SK-N-SH (cell line): ENCODE measurements at regions not wholly inside any gene's neighbourhood (a gene's known extent, or its start where the extent isn't known, plus 50 kb on each side); places are given as distances from the start of the nearest gene placed in this dataset.

Experiments
- CTCF ChIA-PET: fragments of 300-600, 350-600 bp; formaldehyde crosslinking; extraction: SDS; loops from one replicate; lab custom pipeline; 2021; lab: Yijun Ruan, JAX
- POLR2A ChIA-PET: fragments of 350-600 bp; sonication (Branson Sonifier 250); formaldehyde crosslinking; extraction: SDS; loops from one replicate; lab custom pipeline; 2020; ENCODE audit warnings: antibody characterized with exemption, inconsistent platforms; lab: Yijun Ruan, JAX
- DNase-seq: peaks from one replicate; pipeline ENCODE4 v3.0.0; 2012
- H2AFZ ChIP-seq: fragments of 200-600 bp; sonication (generic); 2 replicates; pipeline ENCODE4 v1.8.1; 2016; ENCODE audit warnings: antibody characterized with exemption, mild to moderate bottlenecking, low read depth
- H3F3A ChIP-seq: fragments of 200-600 bp; sonication (generic); replicated peaks from 2 replicates; pipeline ENCODE3; 2016; ENCODE audit warnings: antibody characterized with exemption, mild to moderate bottlenecking; ENCODE audit not compliant: insufficient read depth
- H3K27ac ChIP-seq, 2 experiments: fragments of 200-500 bp in 1 of 2; fragments of 200-600 bp in 1 of 2; sonication (Bioruptor generic) in 1 of 2; sonication (generic), shearing (Covaris generic) in 1 of 2; 2 replicates each; pipeline versions ENCODE4 v1.5.1 to v1.6.1; 2014 to 2016; ENCODE audit warnings: low read depth in 2 of 2, inconsistent platforms in 1 of 2, low read length in 1 of 2, mild to moderate bottlenecking in 1 of 2, mixed read lengths in 1 of 2
- H3K27me3 ChIP-seq: fragments of 200-600 bp; sonication (generic), shearing (Covaris generic); 2 replicates; pipeline ENCODE4 v1.6.1; 2016; ENCODE audit warnings: mixed run types; ENCODE audit not compliant: insufficient read depth
- H3K36me3 ChIP-seq, 2 experiments: fragments of 200-500 bp in 1 of 2; fragments of 200-600 bp in 1 of 2; sonication (Bioruptor generic) in 1 of 2; sonication (generic) in 1 of 2; replicated peaks in 1 of 2; 2 replicates each; pipeline versions ENCODE3 to v1.5.1; 2014 to 2016; ENCODE audit warnings: low read length in 1 of 2, mild to moderate bottlenecking in 1 of 2; ENCODE audit not compliant: insufficient read depth in 2 of 2, control insufficient read depth in 1 of 2
- H3K4me1 ChIP-seq, 2 experiments: fragments of 200-500 bp in 1 of 2; fragments of 200-600 bp in 1 of 2; sonication (Bioruptor generic) in 1 of 2; sonication (generic), shearing (Covaris generic) in 1 of 2; 2 replicates each; pipeline versions ENCODE4 v1.5.1 to v1.6.1; 2014 to 2016; ENCODE audit warnings: low read depth in 1 of 2, low read length in 1 of 2, mixed run types in 1 of 2; ENCODE audit not compliant: insufficient read depth in 2 of 2, control insufficient read depth in 1 of 2
- H3K4me2 ChIP-seq: fragments of 200-600 bp; sonication (generic), shearing (Covaris generic); 2 replicates; pipeline ENCODE4 v1.6.1; 2017; ENCODE audit warnings: mixed run types
- H3K4me3 ChIP-seq, 2 experiments: fragments of 200-500 bp in 1 of 2; fragments of 200-600 bp in 1 of 2; sonication (Bioruptor generic) in 1 of 2; sonication (generic), shearing (Covaris generic) in 1 of 2; 2 replicates each; pipeline versions ENCODE4 v1.5.1 to v1.8.1; 2014 to 2016; ENCODE audit warnings: low read depth in 2 of 2, inconsistent platforms in 1 of 2, low read length in 1 of 2, mild to moderate bottlenecking in 1 of 2, mixed read lengths in 1 of 2, moderate library complexity in 1 of 2
- H3K79me2 ChIP-seq: fragments of 200-600 bp; sonication (generic); 2 replicates; pipeline ENCODE4 v1.8.1; 2017; ENCODE audit warnings: mild to moderate bottlenecking; ENCODE audit not compliant: insufficient read depth
- H3K9ac ChIP-seq: fragments of 200-600 bp; sonication (generic); 2 replicates; pipeline ENCODE4 v1.6.1; 2017; ENCODE audit warnings: mixed run types
- H3K9me2 ChIP-seq: fragments of 200-600 bp; sonication (generic); 2 replicates; pipeline ENCODE4 v1.6.1; 2017; ENCODE audit warnings: mixed run types
- H3K9me3 ChIP-seq: fragments of 200-600 bp; sonication (generic); 2 replicates; pipeline ENCODE4 v1.6.1; 2017; ENCODE audit warnings: mixed run types, mild to moderate bottlenecking, moderate library complexity
- H4K20me1 ChIP-seq: fragments of 200-600 bp; sonication (generic); 2 replicates; pipeline ENCODE4 v1.6.1; 2017; ENCODE audit warnings: mild to moderate bottlenecking, mixed run types; ENCODE audit not compliant: insufficient read depth
- FOXJ3 ChIP-seq: sonication (generic); formaldehyde crosslinking; IDR thresholded peaks from 2 replicates; pipeline ENCODE4 v1.5.1; 2020; ENCODE audit warnings: mild to moderate bottlenecking, missing genetic modification reagents
- FOXM1 ChIP-seq: IDR thresholded peaks from 2 replicates; pipeline ENCODE4 v1.4.0; 2012; ENCODE audit warnings: low read depth, mild to moderate bottlenecking
- JUND ChIP-seq: IDR thresholded peaks from 2 replicates; pipeline ENCODE4 v1.4.0; 2012
- MEF2A ChIP-seq: IDR thresholded peaks from 2 replicates; pipeline ENCODE4 v1.4.0; 2012; ENCODE audit warnings: low read depth, borderline replicate concordance
- MXI1 ChIP-seq: IDR thresholded peaks from 2 replicates; pipeline ENCODE4 v1.6.1; 2012; ENCODE audit warnings: mild to moderate bottlenecking, low read depth, low read length, improper control_type of control experiment
- NFIC ChIP-seq: IDR thresholded peaks from 2 replicates; pipeline ENCODE4 v1.4.0; 2012; ENCODE audit warnings: borderline replicate concordance
- POLR2AphosphoS5 ChIP-seq: IDR thresholded peaks from 2 replicates; pipeline ENCODE4 v1.6.1; 2012; ENCODE audit warnings: low read depth, low read length
- RCOR1 ChIP-seq: fragments of 150-350 bp; IDR thresholded peaks from 2 replicates; pipeline ENCODE4 v1.6.1; 2017; ENCODE audit warnings: antibody characterized with exemption, low read length
- RXRA ChIP-seq: IDR thresholded peaks from 2 replicates; pipeline ENCODE4 v1.4.0; 2012; ENCODE audit warnings: low read depth, mild to moderate bottlenecking, borderline replicate concordance
- TAF1 ChIP-seq: IDR thresholded peaks from 2 replicates; pipeline ENCODE4 v1.6.1; 2012; ENCODE audit warnings: low read depth, mild to moderate bottlenecking, low read length, moderate library complexity, borderline replicate concordance
- TCF12 ChIP-seq: IDR thresholded peaks from 2 replicates; pipeline ENCODE4 v1.4.0; 2012
- TEAD4 ChIP-seq: IDR thresholded peaks from 2 replicates; pipeline ENCODE4 v1.4.0; 2012; ENCODE audit warnings: mild to moderate bottlenecking, borderline replicate concordance; ENCODE audit not compliant: insufficient read depth
- YY1 ChIP-seq: IDR thresholded peaks from 2 replicates; pipeline ENCODE4 v1.4.0; 2012; ENCODE audit warnings: low read depth, mild to moderate bottlenecking
- WGBS: methylation state at CpG from one replicate; pipeline ENCODE4 v1.1.6; 2017; ENCODE audit warnings: low lambda C conversion rate; 5-methylcytosine and 5-hydroxymethylcytosine counted together
- TF ChIP-seq, protein P1 (sequence below): fragments of 150-350 bp; IDR thresholded peaks from 2 replicates; pipeline ENCODE4 v1.6.1; 2016; ENCODE audit warnings: mild to moderate bottlenecking, low read depth, low read length
- TF ChIP-seq, protein P2 (sequence below): IDR thresholded peaks from 2 replicates; pipeline ENCODE4 v1.4.0; 2012; ENCODE audit warnings: low read depth
- TF ChIP-seq, protein P3 (sequence below): fragments of 200-600 bp; sonication (generic); IDR thresholded peaks from 2 replicates; pipeline ENCODE4 v1.6.1; 2017; ENCODE audit warnings: antibody characterized with exemption, mild to moderate bottlenecking, moderate library complexity
- TF ChIP-seq, protein P4 (sequence below): IDR thresholded peaks from 2 replicates; pipeline ENCODE4 v1.6.1; 2012; ENCODE audit warnings: mild to moderate bottlenecking, low read depth, low read length, moderate library complexity
- TF ChIP-seq, protein P5 (sequence below): IDR thresholded peaks from 2 replicates; pipeline ENCODE4 v1.4.0; 2012; ENCODE audit warnings: low read depth, borderline replicate concordance

DNA sequence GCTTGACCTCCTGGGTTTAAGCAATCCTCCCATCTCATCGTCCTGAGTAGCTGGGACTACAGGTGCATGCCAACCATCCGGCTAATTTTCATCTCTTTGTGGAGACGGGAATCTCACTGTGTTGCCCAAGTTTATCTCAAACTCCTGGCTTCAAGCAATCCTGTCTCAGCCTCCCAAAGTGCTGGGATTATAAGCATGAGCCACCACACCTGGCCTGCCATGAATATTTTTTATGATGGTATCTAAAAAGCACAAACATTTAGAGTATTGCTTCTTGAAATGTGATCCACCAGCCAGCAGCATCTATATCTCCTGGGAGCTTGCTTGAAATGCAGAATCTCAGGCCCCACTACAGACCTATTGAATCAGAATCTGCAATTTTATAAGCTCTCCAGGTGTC lies 111.2 kb upstream of the CLDN10 start:
- H3K9ac ChIP-seq = no peak overlapping the region
- H4K20me1 ChIP-seq = no peaks in the 10 kb centered on the region
- H3K36me3 ChIP-seq = no peaks in the 10 kb centered on the region
- H3K9me2 ChIP-seq = no peaks in the 10 kb centered on the region
- no peaks in the 10 kb centered on the region; the same call in 1 of the 2 replicates for H3K27me3 ChIP-seq
- no peak for DNase-seq
- H2AFZ ChIP-seq = no peak overlapping the region
- CTCF ChIA-PET = interaction anchor here (0.9 to 8.9 kb wide), 3 partner anchors 37 to 252 kb away, joined by 3 to 44 read pairs (median 3); no protein-coding TSS in a partner anchor
- 63% methylated on average over 3 of the region's 3 CpGs for WGBS
- no peaks in the 10 kb centered on the region for H3K9me3 ChIP-seq
- TF ChIP-seq MEF2A (no peak), TEAD4 (no peak), RXRA (no peak), FOXJ3 (CRISPR knock-in tag) (no peak), NFIC (no peak), RCOR1 (no peak), FOXM1 (no peak)
- TF ChIP-seq, protein P1, sequence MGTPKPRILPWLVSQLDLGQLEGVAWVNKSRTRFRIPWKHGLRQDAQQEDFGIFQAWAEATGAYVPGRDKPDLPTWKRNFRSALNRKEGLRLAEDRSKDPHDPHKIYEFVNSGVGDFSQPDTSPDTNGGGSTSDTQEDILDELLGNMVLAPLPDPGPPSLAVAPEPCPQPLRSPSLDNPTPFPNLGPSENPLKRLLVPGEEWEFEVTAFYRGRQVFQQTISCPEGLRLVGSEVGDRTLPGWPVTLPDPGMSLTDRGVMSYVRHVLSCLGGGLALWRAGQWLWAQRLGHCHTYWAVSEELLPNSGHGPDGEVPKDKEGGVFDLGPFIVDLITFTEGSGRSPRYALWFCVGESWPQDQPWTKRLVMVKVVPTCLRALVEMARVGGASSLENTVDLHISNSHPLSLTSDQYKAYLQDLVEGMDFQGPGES = no peak
- TF ChIP-seq, protein P2, sequence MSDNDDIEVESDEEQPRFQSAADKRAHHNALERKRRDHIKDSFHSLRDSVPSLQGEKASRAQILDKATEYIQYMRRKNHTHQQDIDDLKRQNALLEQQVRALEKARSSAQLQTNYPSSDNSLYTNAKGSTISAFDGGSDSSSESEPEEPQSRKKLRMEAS = no peak
- no peaks in the 10 kb centered on the region; a peak in 1 of 4 replicates for H3K4me1 ChIP-seq
- POLR2A ChIA-PET = no interaction called here
- no peaks in the 10 kb centered on the region for H3K79me2 ChIP-seq
- no peak overlapping the region for H3K27ac ChIP-seq
- no peak overlapping the region for H3K4me2 ChIP-seq
- no peaks in the 10 kb centered on the region for H3F3A ChIP-seq
- H3K4me3 ChIP-seq = no peak overlapping the region

DNA sequence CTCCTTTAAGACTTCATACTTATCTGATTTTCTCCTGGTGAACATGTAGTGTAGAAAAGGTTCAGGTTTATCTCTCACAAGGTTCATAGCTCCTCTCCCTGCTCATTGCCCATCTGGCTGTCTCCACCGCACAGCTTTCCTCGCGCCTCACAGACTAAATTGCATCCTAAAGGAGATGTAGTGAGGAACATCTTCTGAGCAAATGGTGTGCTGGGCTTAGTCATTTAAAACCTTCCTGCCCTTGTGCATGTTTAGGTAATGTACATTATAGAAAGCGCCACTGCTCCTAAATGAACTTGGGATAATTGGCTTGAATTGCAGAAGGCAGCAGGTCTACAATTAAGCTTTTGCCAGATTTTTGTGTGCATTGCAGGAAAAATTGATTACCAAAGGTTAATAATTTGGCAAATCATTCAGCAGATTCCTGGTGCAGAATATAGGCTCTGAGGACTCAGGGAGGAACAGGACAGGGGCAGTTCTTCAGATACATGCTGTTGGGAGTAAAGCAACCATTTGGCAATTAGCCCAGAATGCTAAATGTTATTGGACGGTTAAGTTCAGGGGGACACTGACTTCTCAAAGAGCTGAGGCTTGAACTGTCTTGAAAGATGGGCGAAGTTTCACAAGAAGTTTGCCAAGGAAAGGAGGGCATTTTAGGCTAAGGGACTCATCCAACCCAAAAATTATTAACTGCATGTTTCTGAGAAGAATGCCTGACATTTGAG lies 108.4 kb upstream of the CLDN10 start:
- POLR2A ChIA-PET = no interaction called here
- 73% methylated on average over 6 of the region's 6 CpGs for WGBS
- no peak for DNase-seq
- TF ChIP-seq, protein P3, sequence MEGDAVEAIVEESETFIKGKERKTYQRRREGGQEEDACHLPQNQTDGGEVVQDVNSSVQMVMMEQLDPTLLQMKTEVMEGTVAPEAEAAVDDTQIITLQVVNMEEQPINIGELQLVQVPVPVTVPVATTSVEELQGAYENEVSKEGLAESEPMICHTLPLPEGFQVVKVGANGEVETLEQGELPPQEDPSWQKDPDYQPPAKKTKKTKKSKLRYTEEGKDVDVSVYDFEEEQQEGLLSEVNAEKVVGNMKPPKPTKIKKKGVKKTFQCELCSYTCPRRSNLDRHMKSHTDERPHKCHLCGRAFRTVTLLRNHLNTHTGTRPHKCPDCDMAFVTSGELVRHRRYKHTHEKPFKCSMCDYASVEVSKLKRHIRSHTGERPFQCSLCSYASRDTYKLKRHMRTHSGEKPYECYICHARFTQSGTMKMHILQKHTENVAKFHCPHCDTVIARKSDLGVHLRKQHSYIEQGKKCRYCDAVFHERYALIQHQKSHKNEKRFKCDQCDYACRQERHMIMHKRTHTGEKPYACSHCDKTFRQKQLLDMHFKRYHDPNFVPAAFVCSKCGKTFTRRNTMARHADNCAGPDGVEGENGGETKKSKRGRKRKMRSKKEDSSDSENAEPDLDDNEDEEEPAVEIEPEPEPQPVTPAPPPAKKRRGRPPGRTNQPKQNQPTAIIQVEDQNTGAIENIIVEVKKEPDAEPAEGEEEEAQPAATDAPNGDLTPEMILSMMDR = no peak
- TF ChIP-seq NFIC = no peak
- no peak for TF ChIP-seq FOXJ3 (CRISPR knock-in tag)
- no peak for TF ChIP-seq TAF1
- TF ChIP-seq, protein P4, sequence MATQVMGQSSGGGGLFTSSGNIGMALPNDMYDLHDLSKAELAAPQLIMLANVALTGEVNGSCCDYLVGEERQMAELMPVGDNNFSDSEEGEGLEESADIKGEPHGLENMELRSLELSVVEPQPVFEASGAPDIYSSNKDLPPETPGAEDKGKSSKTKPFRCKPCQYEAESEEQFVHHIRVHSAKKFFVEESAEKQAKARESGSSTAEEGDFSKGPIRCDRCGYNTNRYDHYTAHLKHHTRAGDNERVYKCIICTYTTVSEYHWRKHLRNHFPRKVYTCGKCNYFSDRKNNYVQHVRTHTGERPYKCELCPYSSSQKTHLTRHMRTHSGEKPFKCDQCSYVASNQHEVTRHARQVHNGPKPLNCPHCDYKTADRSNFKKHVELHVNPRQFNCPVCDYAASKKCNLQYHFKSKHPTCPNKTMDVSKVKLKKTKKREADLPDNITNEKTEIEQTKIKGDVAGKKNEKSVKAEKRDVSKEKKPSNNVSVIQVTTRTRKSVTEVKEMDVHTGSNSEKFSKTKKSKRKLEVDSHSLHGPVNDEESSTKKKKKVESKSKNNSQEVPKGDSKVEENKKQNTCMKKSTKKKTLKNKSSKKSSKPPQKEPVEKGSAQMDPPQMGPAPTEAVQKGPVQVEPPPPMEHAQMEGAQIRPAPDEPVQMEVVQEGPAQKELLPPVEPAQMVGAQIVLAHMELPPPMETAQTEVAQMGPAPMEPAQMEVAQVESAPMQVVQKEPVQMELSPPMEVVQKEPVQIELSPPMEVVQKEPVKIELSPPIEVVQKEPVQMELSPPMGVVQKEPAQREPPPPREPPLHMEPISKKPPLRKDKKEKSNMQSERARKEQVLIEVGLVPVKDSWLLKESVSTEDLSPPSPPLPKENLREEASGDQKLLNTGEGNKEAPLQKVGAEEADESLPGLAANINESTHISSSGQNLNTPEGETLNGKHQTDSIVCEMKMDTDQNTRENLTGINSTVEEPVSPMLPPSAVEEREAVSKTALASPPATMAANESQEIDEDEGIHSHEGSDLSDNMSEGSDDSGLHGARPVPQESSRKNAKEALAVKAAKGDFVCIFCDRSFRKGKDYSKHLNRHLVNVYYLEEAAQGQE = no peak
- no peak for TF ChIP-seq TCF12
- no peak for TF ChIP-seq JUND
- TF ChIP-seq, protein P5, sequence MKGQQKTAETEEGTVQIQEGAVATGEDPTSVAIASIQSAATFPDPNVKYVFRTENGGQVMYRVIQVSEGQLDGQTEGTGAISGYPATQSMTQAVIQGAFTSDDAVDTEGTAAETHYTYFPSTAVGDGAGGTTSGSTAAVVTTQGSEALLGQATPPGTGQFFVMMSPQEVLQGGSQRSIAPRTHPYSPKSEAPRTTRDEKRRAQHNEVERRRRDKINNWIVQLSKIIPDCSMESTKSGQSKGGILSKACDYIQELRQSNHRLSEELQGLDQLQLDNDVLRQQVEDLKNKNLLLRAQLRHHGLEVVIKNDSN = no peak
- TF ChIP-seq MEF2A = no peak
- no peak for TF ChIP-seq FOXM1
- no peak for TF ChIP-seq POLR2AphosphoS5
- no peak for TF ChIP-seq YY1
- no peak for TF ChIP-seq MXI1
- TF ChIP-seq, protein P1 = no peak
- no peak for TF ChIP-seq RCOR1

More for the DNA sequence above, 108.4 kb upstream of the CLDN10 start:
- no peaks in the 10 kb centered on the region for H4K20me1 ChIP-seq
- no peak overlapping the region for H3K4me3 ChIP-seq
- H3K27me3 ChIP-seq = no peaks in the 10 kb centered on the region; the same call in 1 of the 2 replicates
- no peak overlapping the region for H3K9ac ChIP-seq
- H3K27ac ChIP-seq = no peak overlapping the region
- no peaks in the 10 kb centered on the region for H3K9me2 ChIP-seq
- H3K9me3 ChIP-seq = no peaks in the 10 kb centered on the region
- no peaks in the 10 kb centered on the region; a peak in 1 of 4 replicates for H3K4me1 ChIP-seq
- H3K79me2 ChIP-seq = no peaks in the 10 kb centered on the region
- H3F3A ChIP-seq = no peaks in the 10 kb centered on the region
- CTCF ChIA-PET = interaction anchor here (0.6 to 8.9 kb wide), 3 partner anchors 39 to 255 kb away, joined by 3 to 44 read pairs (median 3); no protein-coding TSS in a partner anchor
- H3K4me2 ChIP-seq = no peak overlapping the region
- H3K36me3 ChIP-seq = no peaks in the 10 kb centered on the region
- H2AFZ ChIP-seq = no peak overlapping the region
